ENCODE measurements at regions not wholly inside any gene's neighbourhood (a gene's known extent, or its start where the extent isn't known, plus 50 kb on each side); places are given as distances from the start of the nearest gene placed in this dataset.

DNA sequence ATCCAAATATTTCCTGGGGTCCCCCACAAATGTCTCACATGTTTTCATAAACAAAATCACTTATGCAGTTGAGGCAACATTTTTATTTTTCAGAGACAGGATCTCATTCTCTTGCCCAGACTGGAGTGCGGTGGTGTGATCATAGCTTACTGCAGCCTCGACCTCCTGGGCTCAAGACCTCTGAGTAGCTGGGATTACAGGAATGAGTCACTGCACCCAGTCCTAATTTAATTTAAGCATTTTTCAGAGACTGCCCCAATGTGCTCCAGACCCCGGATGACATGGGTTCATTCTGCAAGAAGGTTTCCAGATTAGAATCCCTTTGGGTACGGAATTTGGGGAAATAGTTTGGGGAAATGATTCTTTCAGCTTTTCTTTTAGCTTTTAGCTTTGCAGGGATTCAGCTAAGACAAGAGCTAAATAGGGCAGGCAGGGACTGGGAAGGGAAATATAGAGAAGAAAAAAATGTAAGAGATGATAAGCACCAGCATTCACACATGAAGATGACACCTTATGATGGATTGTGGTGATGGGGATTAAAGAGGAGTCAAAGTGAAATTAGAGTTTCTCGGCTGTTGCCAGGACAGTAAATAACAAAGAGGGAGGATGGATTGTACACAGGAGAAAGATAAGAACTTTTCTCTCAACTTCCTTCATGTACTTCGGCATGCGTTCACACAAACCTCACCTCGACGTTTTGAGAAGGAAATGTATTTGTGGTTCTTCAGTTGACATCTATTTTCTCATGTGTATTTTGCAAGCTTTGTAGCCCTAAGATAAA, 169.4 kb upstream of the TAB2 start:
- TF ChIP-seq POLR2A (conservative IDR thresholded peaks at IDR 0.05), result no peak
- peak; percentile 57 for TF ChIP-seq RFX1 (IDR thresholded peaks at IDR 0.05)
- no peak for TF ChIP-seq ZNF274 (IDR thresholded peaks at IDR 0.05; ENCODE audit: borderline replicate concordance, low read depth, low read length)
- TF ChIP-seq, protein P1, sequence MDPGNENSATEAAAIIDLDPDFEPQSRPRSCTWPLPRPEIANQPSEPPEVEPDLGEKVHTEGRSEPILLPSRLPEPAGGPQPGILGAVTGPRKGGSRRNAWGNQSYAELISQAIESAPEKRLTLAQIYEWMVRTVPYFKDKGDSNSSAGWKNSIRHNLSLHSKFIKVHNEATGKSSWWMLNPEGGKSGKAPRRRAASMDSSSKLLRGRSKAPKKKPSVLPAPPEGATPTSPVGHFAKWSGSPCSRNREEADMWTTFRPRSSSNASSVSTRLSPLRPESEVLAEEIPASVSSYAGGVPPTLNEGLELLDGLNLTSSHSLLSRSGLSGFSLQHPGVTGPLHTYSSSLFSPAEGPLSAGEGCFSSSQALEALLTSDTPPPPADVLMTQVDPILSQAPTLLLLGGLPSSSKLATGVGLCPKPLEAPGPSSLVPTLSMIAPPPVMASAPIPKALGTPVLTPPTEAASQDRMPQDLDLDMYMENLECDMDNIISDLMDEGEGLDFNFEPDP (CRISPR knock-in tag; IDR thresholded peaks at IDR 0.05), result no peak
- no peak for TF ChIP-seq MAZ (CRISPR knock-in tag; conservative IDR thresholded peaks at IDR 0.05 in 1 of 2, IDR thresholded peaks at IDR 0.05 in 1 of 2)
- TF ChIP-seq ZFPM2 (CRISPR knock-in tag; IDR thresholded peaks at IDR 0.05), result no peak
- no peak for TF ChIP-seq SMC3 (conservative IDR thresholded peaks at IDR 0.05; ENCODE audit: insufficient read depth, low read depth, low read length)
